T-helper 17 cell (primary cell): ENCODE measurements at regions not wholly inside any gene's neighbourhood (a gene's known extent, or its start where the extent isn't known, plus 50 kb on each side); places are given as distances from the start of the nearest gene placed in this dataset.
"Not testable (repeated sequence)": the region's sequence is repeated elsewhere in the genome, so short reads cannot be mapped to it uniquely, and the experiment has no call there.

Source experiments
- ATAC-seq: fragments of 150-1000 bp; cut with Tn5 transposase; 2 replicates; pipeline ENCODE4 v1.10.0; 2021; ENCODE audit warnings: mild to moderate bottlenecking, moderate library complexity
- DNase-seq, 3 donors: peaks; one replicate each; pipeline versions ENCODE4 v3.0.0 to v3.0.0-alpha.2; 2020 to 2021
- H3K9me3 ChIP-seq: one replicate; pipeline ENCODE4 v1.7.0; 2013; ENCODE audit warnings: low read length, mild to moderate bottlenecking; ENCODE audit not compliant: control insufficient read depth, poor library complexity, severe bottlenecking
- H3K27ac Mint-ChIP-seq: one replicate; pipeline ENCODE4 v1.8.0; 2022; ENCODE audit warnings: mild to moderate bottlenecking, moderate library complexity, mixed read lengths
- H3K27me3 Mint-ChIP-seq: one replicate; pipeline ENCODE4 v1.8.0; 2022; ENCODE audit warnings: mixed read lengths
- H3K36me3 Mint-ChIP-seq: one replicate; pipeline ENCODE4 v1.8.0; 2022; ENCODE audit warnings: low read depth, mixed read lengths
- H3K4me1 Mint-ChIP-seq: one replicate; pipeline ENCODE4 v1.8.0; 2022; ENCODE audit warnings: mild to moderate bottlenecking, mixed read lengths
- H3K4me3 Mint-ChIP-seq: one replicate; pipeline ENCODE4 v1.8.0; 2022; ENCODE audit warnings: mild to moderate bottlenecking, moderate library complexity, mixed read lengths

DNA sequence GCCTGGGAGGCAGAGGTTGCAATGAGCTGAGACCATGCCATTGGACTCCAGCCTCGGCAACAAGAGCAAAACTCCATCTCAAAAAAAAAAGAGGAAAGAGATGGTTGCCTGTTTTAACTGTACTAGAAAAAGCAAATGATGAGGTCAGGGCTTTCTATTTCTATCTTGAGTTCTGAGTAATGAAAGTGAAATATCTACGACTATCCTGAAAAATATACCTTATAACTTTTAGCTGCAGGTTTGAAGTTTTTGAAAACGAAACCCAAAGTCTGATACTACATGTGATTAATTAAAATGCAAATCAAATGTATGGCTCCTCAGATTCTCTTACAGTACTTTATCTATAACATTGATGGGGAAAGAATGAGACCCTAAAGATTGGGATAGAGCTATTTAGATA is 636.2 kb upstream of the LRRN3 start:
- no peaks in the 10 kb centered on the region for H3K9me3 ChIP-seq
- no peak overlapping the region for H3K27ac Mint-ChIP-seq
- no peaks in the 10 kb centered on the region for H3K36me3 Mint-ChIP-seq
- H3K4me1 Mint-ChIP-seq = no peaks in the 10 kb centered on the region
- ATAC-seq (no peak), DNase-seq (no peak)
- H3K27me3 Mint-ChIP-seq = no peaks in the 10 kb centered on the region
- no peak overlapping the region for H3K4me3 Mint-ChIP-seq

DNA sequence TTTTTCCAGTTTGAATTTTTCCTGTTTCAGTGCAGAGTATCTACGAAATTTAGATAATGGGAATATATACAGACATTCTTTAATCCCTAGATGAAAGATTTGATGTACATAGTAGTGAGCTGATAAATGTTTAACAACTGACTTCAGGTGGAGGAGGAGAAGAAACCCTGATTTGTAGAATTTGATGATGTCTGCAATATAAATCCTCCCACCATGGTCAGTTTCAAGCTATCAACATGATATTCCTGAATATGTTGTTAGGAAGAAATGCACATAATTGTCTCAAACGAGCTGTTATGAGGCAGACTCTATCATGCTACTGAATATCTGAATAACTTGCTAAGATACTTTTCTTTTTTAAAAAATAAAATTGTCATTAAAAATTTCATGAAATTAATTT is 629.3 kb upstream of the LRRN3 start:
- no peaks in the 10 kb centered on the region for H3K36me3 Mint-ChIP-seq
- H3K9me3 ChIP-seq = no peaks in the 10 kb centered on the region
- H3K27me3 Mint-ChIP-seq = no peaks in the 10 kb centered on the region
- DNase-seq (no peak), ATAC-seq (no peak)
- H3K4me3 Mint-ChIP-seq = no peak overlapping the region
- H3K4me1 Mint-ChIP-seq = no peaks in the 10 kb centered on the region
- no peak overlapping the region for H3K27ac Mint-ChIP-seq

DNA sequence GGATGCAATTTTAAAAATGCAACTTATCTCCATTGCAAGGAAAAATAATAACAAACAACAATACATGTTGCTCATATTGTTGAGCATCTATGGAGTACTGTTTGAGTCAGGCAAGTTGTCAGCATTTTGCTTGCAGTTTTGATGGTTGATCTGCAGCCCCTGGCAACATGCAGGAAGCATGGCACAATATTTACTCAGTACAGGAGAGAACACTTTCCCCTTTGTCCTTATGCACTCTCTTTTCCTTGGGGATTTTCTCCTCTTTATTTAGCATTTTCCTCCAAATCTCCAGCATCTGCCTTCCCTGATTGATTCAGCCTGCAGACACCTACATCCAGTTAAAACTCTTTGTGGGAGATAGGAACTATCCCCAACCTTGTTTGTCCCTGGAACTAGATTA is 620.5 kb upstream of the LRRN3 start:
- H3K9me3 ChIP-seq = no peaks in the 10 kb centered on the region

DNA sequence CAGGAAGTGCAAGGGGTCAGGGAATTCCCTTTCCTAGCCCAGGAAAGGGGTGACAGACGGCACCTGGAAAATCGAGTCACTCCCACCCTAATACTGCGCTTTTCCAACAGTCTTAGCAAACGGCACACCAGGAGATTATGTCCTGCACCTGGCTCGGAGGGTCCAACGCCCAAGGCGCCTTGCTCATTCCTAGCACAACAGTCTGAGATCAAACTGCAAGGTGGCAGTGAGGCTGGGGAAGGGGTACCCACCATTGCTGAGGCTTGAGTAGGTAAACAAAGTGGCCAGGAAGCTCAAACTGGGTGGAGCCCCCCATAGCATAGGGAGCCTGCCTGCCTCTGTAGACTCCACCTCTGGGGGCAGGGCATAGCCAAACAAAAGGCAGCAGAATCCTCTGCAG is 618.5 kb upstream of the LRRN3 start:
- ATAC-seq, DNase-seq, H3K36me3 Mint-ChIP-seq, H3K27ac Mint-ChIP-seq, H3K4me3 Mint-ChIP-seq, H3K27me3 Mint-ChIP-seq, H3K9me3 ChIP-seq, H3K4me1 Mint-ChIP-seq: not testable (repeated sequence)

More for the DNA sequence above, 620.5 kb upstream of the LRRN3 start:
- H3K27ac Mint-ChIP-seq = no peak overlapping the region
- H3K27me3 Mint-ChIP-seq = no peaks in the 10 kb centered on the region
- ATAC-seq (no peak), DNase-seq (no peak)
- no peaks in the 10 kb centered on the region for H3K4me1 Mint-ChIP-seq
- no peaks in the 10 kb centered on the region for H3K36me3 Mint-ChIP-seq
- H3K4me3 Mint-ChIP-seq = no peak overlapping the region

DNA sequence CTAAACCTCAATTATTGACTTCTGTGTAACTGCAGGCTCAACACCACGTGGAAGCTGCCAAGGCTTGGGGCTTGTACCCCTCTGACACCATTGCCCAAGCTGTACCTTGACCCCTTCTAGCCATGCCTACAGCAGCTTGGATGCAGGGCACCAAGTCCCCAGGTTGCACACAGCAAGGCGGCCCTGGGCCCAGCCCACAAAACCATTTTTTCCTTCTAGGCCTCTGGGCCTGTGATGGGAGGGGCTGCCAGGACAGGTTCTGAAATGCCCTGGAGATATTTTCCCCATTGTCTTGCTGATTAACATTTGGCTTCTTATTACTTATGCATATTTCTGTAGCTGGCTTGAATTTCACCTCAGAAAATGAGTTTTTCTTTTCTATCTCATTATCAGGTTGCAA is 610.0 kb upstream of the LRRN3 start:
- DNase-seq = no peak
- no peak for ATAC-seq
- H3K4me1 Mint-ChIP-seq = no peaks in the 10 kb centered on the region
- H3K36me3 Mint-ChIP-seq = no peaks in the 10 kb centered on the region
- no peaks in the 10 kb centered on the region for H3K9me3 ChIP-seq
- no peak overlapping the region for H3K4me3 Mint-ChIP-seq
- H3K27ac Mint-ChIP-seq = no peak overlapping the region
- no peaks in the 10 kb centered on the region for H3K27me3 Mint-ChIP-seq

DNA sequence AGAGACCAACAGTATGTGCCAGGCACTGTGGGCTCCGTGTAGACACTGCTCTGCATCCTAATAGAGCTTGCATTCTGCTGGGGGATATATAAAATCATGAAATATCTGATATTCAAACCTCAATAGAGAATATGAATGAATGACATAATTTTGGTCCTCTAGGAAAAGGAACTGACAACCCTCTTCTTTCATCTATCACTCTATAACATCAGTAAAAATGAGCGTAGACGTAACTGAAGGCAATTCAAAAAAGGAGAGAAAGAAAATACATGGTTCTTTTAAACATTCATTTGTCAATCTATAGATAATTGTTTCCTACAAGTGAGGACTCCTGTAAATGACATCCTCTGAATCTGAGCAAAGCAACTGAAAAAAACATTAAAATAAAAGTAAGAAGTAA is 607.4 kb upstream of the LRRN3 start:
- Mint-ChIP-seq H3K4me3 (no peak overlapping the region), H3K4me1 (no peaks in the 10 kb centered on the region), H3K27ac (no peak overlapping the region), H3K27me3 (no peaks in the 10 kb centered on the region), H3K36me3 (no peaks in the 10 kb centered on the region)
- DNase-seq = no peak
- no peaks in the 10 kb centered on the region for H3K9me3 ChIP-seq
- no peak for ATAC-seq

DNA sequence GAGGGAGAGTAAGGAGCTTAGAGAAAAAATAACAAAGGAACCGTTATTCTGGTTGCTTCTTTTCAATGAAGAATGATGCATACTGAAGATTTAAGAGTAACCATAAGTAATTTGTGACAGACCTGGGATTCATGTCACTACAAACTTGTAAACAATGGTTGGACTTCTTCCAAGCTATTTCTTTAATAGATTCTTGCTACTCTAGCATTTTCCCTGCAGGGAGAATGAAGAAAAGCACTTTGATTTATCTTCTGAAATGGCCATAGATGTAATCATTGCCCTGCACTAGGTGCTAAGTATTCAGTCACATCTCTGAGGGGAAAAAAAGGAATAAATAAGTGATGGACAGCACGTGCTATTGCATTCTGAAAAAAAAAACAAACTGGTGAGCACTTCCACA is 606.6 kb upstream of the LRRN3 start:
- Mint-ChIP-seq H3K27me3 (no peaks in the 10 kb centered on the region), H3K4me3 (no peak overlapping the region), H3K27ac (no peak overlapping the region), H3K36me3 (no peaks in the 10 kb centered on the region), H3K4me1 (no peaks in the 10 kb centered on the region)
- DNase-seq = no peak
- ATAC-seq = no peak
- H3K9me3 ChIP-seq = no peaks in the 10 kb centered on the region

DNA sequence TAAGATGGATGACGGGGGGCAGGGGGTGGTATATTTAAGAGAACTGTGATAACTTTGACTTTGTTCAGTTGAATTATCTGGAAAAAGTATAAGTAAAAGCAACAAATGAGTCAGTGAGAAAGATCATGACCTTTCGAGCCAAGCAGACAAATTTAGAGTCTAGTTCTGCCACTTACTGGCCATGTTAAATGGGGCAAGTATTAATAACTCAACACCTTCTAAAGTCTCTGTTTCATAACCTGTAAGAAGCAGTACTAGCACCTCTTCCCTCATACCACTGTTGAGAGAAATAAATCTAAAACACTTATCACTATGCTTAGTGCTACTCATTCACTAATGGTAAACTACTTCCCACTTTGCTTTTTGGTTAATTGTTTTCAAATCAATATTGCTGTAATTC is 604.4 kb upstream of the LRRN3 start:
- no peaks in the 10 kb centered on the region for H3K9me3 ChIP-seq
- no peak for ATAC-seq
- no peak for DNase-seq
- no peaks in the 10 kb centered on the region for H3K4me1 Mint-ChIP-seq
- no peaks in the 10 kb centered on the region for H3K27me3 Mint-ChIP-seq
- H3K36me3 Mint-ChIP-seq = no peaks in the 10 kb centered on the region
- H3K27ac Mint-ChIP-seq = no peak overlapping the region
- H3K4me3 Mint-ChIP-seq = no peak overlapping the region

DNA sequence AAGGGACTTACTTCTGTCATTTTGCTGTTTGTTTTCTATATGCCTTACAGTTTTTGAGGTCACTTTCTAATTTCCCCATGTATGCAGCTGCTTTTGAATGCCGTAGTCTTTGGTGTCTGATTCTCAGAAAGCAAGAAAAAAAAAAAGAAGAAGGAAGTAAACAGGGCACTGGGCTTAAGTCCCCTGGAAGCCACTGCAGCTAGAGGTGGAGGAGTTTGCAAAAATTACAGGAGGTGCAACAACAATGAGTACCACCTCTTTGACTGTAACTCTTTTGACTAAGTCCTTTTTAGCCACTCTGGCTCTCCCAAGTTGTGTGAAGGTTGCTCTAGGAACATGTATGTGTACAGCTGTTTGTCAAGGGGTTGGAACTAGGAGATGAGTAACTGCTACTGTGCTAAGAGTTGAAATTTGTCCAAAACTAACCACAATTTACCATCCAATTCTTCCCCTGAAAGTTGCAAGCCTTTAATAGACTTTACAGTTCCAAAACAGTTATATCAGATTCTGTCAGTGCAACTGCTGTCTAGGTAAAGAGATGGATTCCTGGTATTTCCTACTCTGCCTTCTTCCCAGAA is 588.0 kb upstream of the LRRN3 start:
- no peaks in the 10 kb centered on the region for H3K9me3 ChIP-seq
- H3K27ac Mint-ChIP-seq = no peak overlapping the region
- DNase-seq (no peak), ATAC-seq (no peak)
- no peaks in the 10 kb centered on the region for H3K27me3 Mint-ChIP-seq
- H3K4me3 Mint-ChIP-seq = no peak overlapping the region
- no peaks in the 10 kb centered on the region for H3K36me3 Mint-ChIP-seq
- H3K4me1 Mint-ChIP-seq = no peaks in the 10 kb centered on the region

DNA sequence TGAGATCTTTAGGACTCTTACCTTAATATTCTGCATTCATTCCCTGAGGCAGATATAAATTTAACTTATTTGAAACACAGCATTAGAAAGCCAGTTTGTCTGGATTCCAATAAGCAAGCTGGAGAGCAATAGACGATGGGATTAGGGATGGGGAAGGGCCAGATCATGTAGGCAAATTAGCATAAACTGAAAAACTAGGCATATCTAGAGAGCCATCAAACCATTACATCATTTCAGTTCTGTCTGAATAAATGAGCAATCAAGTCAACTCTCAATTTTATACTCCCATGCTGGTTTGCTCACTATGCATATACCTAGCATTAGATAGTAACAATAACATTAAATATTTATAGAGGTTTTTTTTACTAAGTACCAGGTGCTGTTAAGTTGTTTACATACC is 583.6 kb upstream of the LRRN3 start:
- H3K4me3 Mint-ChIP-seq = no peak overlapping the region
- no peaks in the 10 kb centered on the region for H3K27me3 Mint-ChIP-seq
- no peaks in the 10 kb centered on the region for H3K36me3 Mint-ChIP-seq
- DNase-seq = no peak
- no peak overlapping the region for H3K27ac Mint-ChIP-seq
- H3K4me1 Mint-ChIP-seq = no peaks in the 10 kb centered on the region
- no peak for ATAC-seq
- no peaks in the 10 kb centered on the region for H3K9me3 ChIP-seq

DNA sequence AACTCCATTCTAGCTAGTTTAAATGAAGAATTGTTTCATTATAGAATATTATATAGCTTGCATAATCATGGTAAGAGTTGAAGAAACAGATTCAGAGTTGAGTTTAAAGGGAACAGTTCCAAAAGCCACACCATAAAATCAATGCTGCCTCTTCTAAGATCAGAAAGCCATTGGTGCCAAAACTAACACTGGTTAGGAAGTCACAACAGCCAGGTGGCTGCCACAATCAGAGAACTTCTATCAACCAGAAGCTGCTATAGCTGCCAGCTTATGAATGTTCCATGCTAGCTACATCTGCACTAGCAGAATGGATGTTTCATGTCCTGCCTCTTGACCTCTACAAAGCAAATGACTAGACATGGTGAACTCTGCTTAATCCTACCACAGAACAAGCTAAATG is 583.1 kb upstream of the LRRN3 start:
- no peak overlapping the region for H3K27ac Mint-ChIP-seq

DNA sequence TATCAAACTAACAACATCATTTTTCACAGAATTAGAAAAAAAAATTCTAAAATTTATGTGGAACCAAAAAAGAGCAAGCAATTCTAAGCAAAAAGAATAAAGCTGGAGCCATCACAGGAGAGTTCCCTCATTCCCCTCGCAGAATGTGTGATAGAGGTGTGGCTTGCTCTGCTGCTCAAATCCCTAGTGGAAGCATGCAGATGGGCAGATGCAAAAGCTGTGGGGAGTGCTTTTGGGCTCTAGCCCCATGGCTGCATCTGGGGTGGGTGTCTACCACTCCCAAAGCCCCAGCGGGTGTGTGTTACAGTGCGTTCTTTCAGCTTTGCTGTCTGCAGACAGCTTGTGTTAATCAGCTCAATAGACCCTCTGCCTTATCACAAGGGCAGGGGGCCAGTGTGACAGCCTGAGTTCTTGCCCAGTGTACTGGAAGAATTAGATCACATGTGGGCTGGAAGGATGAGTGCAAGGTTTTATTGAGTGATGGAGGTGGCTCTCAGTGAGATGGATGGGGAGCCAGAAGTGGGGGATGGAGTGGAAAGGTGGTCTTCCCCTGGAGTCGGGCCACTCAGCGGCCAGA is 575.9 kb upstream of the LRRN3 start:
- not testable (repeated sequence) for H3K4me1 Mint-ChIP-seq, H3K4me3 Mint-ChIP-seq

More for the DNA sequence above, 583.1 kb upstream of the LRRN3 start:
- no peaks in the 10 kb centered on the region for H3K27me3 Mint-ChIP-seq
- H3K36me3 Mint-ChIP-seq = no peaks in the 10 kb centered on the region
- ATAC-seq (no peak), DNase-seq (no peak)
- H3K4me3 Mint-ChIP-seq = no peak overlapping the region
- no peaks in the 10 kb centered on the region for H3K9me3 ChIP-seq
- H3K4me1 Mint-ChIP-seq = no peaks in the 10 kb centered on the region

DNA sequence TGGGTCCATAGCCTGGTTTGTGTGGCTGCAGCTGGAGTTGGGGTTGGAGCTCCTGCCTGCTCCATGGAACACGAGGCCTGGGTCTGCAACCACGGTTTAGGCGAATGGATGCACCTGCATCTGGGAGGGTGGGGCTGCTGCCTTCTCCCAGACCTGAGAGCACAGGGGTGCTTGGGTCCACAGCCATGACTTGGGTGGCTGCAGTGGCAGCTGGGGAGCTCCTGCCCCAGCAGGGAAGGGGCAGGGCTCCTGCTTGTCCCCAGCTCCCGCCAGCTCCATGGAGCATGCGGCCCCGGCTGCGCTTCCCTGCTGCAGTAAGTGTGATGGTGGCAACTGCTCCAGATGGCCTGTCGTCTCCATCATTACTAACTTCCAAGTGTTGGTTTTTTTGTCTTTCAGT is 571.1 kb upstream of the LRRN3 start:
- ATAC-seq (no peak), DNase-seq (no peak)
- Mint-ChIP-seq H3K4me3 (no peak overlapping the region), H3K4me1 (no peaks in the 10 kb centered on the region), H3K27me3 (no peaks in the 10 kb centered on the region), H3K27ac (no peak overlapping the region), H3K36me3 (no peaks in the 10 kb centered on the region)
- H3K9me3 ChIP-seq = no peaks in the 10 kb centered on the region

More for the DNA sequence above, 575.9 kb upstream of the LRRN3 start:
- not testable (repeated sequence) for DNase-seq, H3K27me3 Mint-ChIP-seq, ATAC-seq, H3K36me3 Mint-ChIP-seq, H3K27ac Mint-ChIP-seq, H3K9me3 ChIP-seq

DNA sequence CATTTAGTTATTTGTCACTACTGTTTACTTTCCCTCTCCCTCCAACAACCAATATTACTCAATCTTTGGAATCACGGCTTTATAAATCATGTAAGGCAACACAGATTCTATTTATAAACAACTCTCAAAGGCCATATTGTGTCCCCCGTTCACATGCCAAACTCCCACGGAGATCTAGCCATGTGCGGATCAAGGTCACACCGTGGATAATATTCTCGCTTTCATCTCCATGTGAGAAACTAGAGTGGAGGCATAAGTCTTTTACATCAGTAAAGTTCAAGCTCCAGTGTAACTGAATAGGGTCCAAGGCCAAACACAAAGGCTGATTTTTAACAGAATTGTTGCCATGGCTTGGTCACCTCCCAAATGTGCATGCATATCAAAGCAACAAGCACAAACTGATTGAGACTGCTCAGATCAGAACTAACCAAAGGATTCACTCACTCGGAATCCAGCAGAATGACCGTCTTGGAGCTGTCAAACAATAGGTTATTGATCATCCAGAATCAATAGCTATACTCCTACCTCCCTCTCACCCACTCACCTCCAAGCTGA is 569.5 kb upstream of the LRRN3 start:
- Mint-ChIP-seq H3K27me3 (no peaks in the 10 kb centered on the region), H3K4me3 (no peak overlapping the region), H3K36me3 (no peaks in the 10 kb centered on the region), H3K27ac (no peak overlapping the region), H3K4me1 (no peaks in the 10 kb centered on the region)
- no peak for DNase-seq
- H3K9me3 ChIP-seq = no peaks in the 10 kb centered on the region
- no peak for ATAC-seq
